Hepatic stellate cell (primary cell): ENCODE measurements at regions not wholly inside any gene's neighbourhood (a gene's known extent, or its start where the extent isn't known, plus 50 kb on each side); places are given as distances from the start of the nearest gene placed in this dataset.

Source experiments
- DNase-seq: peaks from one replicate; pipeline ENCODE4 v3.0.0; 2011; ENCODE audit warnings: low spot score

- no peak for DNase-seq
Observed at GRCh38 chr9:130782886-130783530, 52.0 kb upstream of the ABL1 start.

- no peak for DNase-seq
Observed at GRCh38 chr9:130785053-130785452, 50.0 kb upstream of the ABL1 start.
